Skeletal muscle tissue (tissue), 3 donors: ENCODE measurements at regions not wholly inside any gene's neighbourhood (a gene's known extent, or its start where the extent isn't known, plus 50 kb on each side); places are given as distances from the start of the nearest gene placed in this dataset.

Experiments used
- H3K27ac ChIP-seq: one replicate; pipeline ENCODE4 v1.7.0; 2013; ENCODE audit warnings: mild to moderate bottlenecking, low read depth, low read length, inconsistent platforms
- H3K27me3 ChIP-seq, 3 donors: one replicate each; pipeline ENCODE4 v1.7.0; 2013; ENCODE audit warnings: low read length in 3 of 3; ENCODE audit not compliant: control insufficient read depth in 3 of 3, insufficient read depth in 3 of 3
- H3K36me3 ChIP-seq, 3 donors: one replicate each; pipeline ENCODE4 v1.7.0; 2013; ENCODE audit warnings: low read length in 3 of 3; ENCODE audit not compliant: control insufficient read depth in 3 of 3, insufficient read depth in 3 of 3
- H3K4me1 ChIP-seq, 3 donors: one replicate each; pipeline ENCODE4 v1.7.0; 2013; ENCODE audit warnings: low read length in 3 of 3, mild to moderate bottlenecking in 3 of 3; ENCODE audit not compliant: control insufficient read depth in 3 of 3, insufficient read depth in 3 of 3
- H3K4me3 ChIP-seq, 3 donors: one replicate each; pipeline ENCODE4 v1.7.0; 2013; ENCODE audit warnings: low read length in 3 of 3
- H3K9ac ChIP-seq, 3 donors: one replicate each; pipeline ENCODE4 v1.7.0; 2013; ENCODE audit warnings: low read length in 3 of 3, mild to moderate bottlenecking in 3 of 3, moderate library complexity in 2 of 3, low read depth in 1 of 3
- H3K9me3 ChIP-seq, 3 donors: one replicate each; pipeline ENCODE4 v1.7.0; 2013; ENCODE audit warnings: low read length in 3 of 3; ENCODE audit not compliant: control insufficient read depth in 3 of 3
- donor health status: Osteomylitis.

- Histone ChIP-seq H3K9ac (no peak overlapping the region), H3K27ac (no peak overlapping the region), H3K9me3 (no peaks in the 10 kb centered on the region), H3K4me3 (no peak overlapping the region), H3K36me3 (no peaks in the 10 kb centered on the region), H3K27me3 (no peaks in the 10 kb centered on the region), H3K4me1 (peaks cover 42 to 51% (median 48%) of the 10 kb centered on the region in 3 donors)
These were observed 63.1 kb downstream of the LRRC32 start for GRCh38 chr11:76607431-76607830.

- Histone ChIP-seq H3K9ac (no peak overlapping the region), H3K27ac (peak overlapping the region; percentile 23), H3K4me1 (peaks cover 34 to 43% (median 35%) of the 10 kb centered on the region in 3 donors), H3K27me3 (no peaks in the 10 kb centered on the region), H3K36me3 (no peaks in the 10 kb centered on the region), H3K4me3 (no peak overlapping the region), H3K9me3 (no peaks in the 10 kb centered on the region)
These were observed 65.0 kb downstream of the LRRC32 start for GRCh38 chr11:76605338-76606074.

GRCh38 chr11:76604626-76605241 is 65.8 kb downstream of the LRRC32 start:
- Histone ChIP-seq H3K27me3 (no peaks in the 10 kb centered on the region), H3K9ac (peak overlapping the region in 1 of 3 donors; percentile 64), H3K4me3 (no peak overlapping the region), H3K36me3 (no peaks in the 10 kb centered on the region), H3K4me1 (peaks cover 26 to 35% (median 35%) of the 10 kb centered on the region in 3 donors), H3K27ac (peak overlapping the region; percentile 40), H3K9me3 (no peaks in the 10 kb centered on the region)

- H3K9ac ChIP-seq = peak overlapping the region in 1 of 3 donors; percentile 64
- H3K4me1 ChIP-seq = peaks cover 28 to 38% (median 35%) of the 10 kb centered on the region in 3 donors
- no peak overlapping the region for H3K4me3 ChIP-seq
- H3K36me3 ChIP-seq = no peaks in the 10 kb centered on the region
- H3K27ac ChIP-seq = peak overlapping the region; percentile 40
- no peaks in the 10 kb centered on the region for H3K9me3 ChIP-seq
- H3K27me3 ChIP-seq = no peaks in the 10 kb centered on the region
These were observed 66.4 kb downstream of the LRRC32 start for GRCh38 chr11:76604081-76604625.

- Histone ChIP-seq H3K9me3 (no peaks in the 10 kb centered on the region), H3K27ac (peak overlapping the region; percentile 40), H3K36me3 (no peaks in the 10 kb centered on the region), H3K4me1 (peaks cover 28 to 45% (median 35%) of the 10 kb centered on the region in 3 donors), H3K4me3 (no peak overlapping the region), H3K27me3 (no peaks in the 10 kb centered on the region), H3K9ac (no peak overlapping the region)
These were observed 67.3 kb downstream of the LRRC32 start for GRCh38 chr11:76603202-76603601.
